Fibroblast of lung (primary cell): ENCODE measurements at regions not wholly inside any gene's neighbourhood (a gene's known extent, or its start where the extent isn't known, plus 50 kb on each side); places are given as distances from the start of the nearest gene placed in this dataset.

Source experiments
- DNase-seq, 2 donors: peaks; one replicate each; pipeline versions ENCODE4 v3.0.0 to v3.0.0-alpha.2; 2010; ENCODE audit warnings: low read depth in 2 of 2
- H2AFZ ChIP-seq: 2 replicates; pipeline ENCODE4 v1.5.1; 2012; ENCODE audit warnings: low read length, control low read depth, inconsistent platforms
- H3K27ac ChIP-seq: 2 replicates; pipeline ENCODE4 v1.5.1; 2011; ENCODE audit warnings: low read length, control low read depth; ENCODE audit not compliant: insufficient read depth
- H3K27me3 ChIP-seq: 2 replicates; pipeline ENCODE4 v1.5.1; 2011; ENCODE audit warnings: mild to moderate bottlenecking, low read length; ENCODE audit not compliant: control insufficient read depth, insufficient read depth
- H3K36me3 ChIP-seq: 2 replicates; pipeline ENCODE4 v1.5.1; 2011; ENCODE audit warnings: low read length; ENCODE audit not compliant: control insufficient read depth, insufficient read depth
- H3K4me1 ChIP-seq: 2 replicates; pipeline ENCODE4 v1.5.1; 2011; ENCODE audit warnings: low read length; ENCODE audit not compliant: control insufficient read depth, insufficient read depth; ENCODE audit errors: extremely low read depth
- H3K4me2 ChIP-seq: 2 replicates; pipeline ENCODE4 v1.5.1; 2011; ENCODE audit warnings: low read length, control low read depth; ENCODE audit not compliant: insufficient read depth; ENCODE audit errors: extremely low read depth
- H3K4me3 ChIP-seq, 4 experiments: fragments of 200-600 bp in 1 of 4; sonication (generic) in 1 of 4; replicated peaks in 1 of 4; 2 replicates each; pipeline ENCODE4 v1.5.1; 2011 to 2016; ENCODE audit warnings: low read length in 4 of 4, low read depth in 3 of 4, mild to moderate bottlenecking in 3 of 4, control low read depth in 2 of 4, inconsistent platforms in 1 of 4, mixed read lengths in 1 of 4; ENCODE audit not compliant: insufficient read depth in 1 of 4; ENCODE audit errors: control extremely low read depth in 1 of 4
- H3K79me2 ChIP-seq: 2 replicates; pipeline ENCODE4 v1.5.1; 2012; ENCODE audit warnings: mild to moderate bottlenecking, low read length, inconsistent platforms; ENCODE audit not compliant: control insufficient read depth, insufficient read depth
- H3K9ac ChIP-seq: 2 replicates; pipeline ENCODE4 v1.5.1; 2011; ENCODE audit warnings: mild to moderate bottlenecking, low read length, control low read depth; ENCODE audit not compliant: insufficient read depth
- H3K9me3 ChIP-seq: 2 replicates; pipeline ENCODE4 v1.5.1; 2012; ENCODE audit warnings: low read depth, low read length; ENCODE audit not compliant: control insufficient read depth, insufficient read depth
- H4K20me1 ChIP-seq: 2 replicates; pipeline ENCODE4 v1.5.1; 2011; ENCODE audit warnings: low read length; ENCODE audit not compliant: control insufficient read depth, insufficient read depth; ENCODE audit errors: extremely low read depth
- EZH2 ChIP-seq: IDR thresholded peaks from 2 replicates; pipeline ENCODE4 v1.5.1; 2012; ENCODE audit warnings: low read length, control low read depth, mild to moderate bottlenecking; ENCODE audit errors: missing control alignments
- TF ChIP-seq, protein P1 (sequence below), 2 donors: IDR thresholded peaks in 1 of 2; conservative IDR thresholded peaks in 1 of 2; 1 replicate in 1 of 2; 2 replicates in 1 of 2; pipeline ENCODE4 v1.5.1; 2011 to 2012; ENCODE audit warnings: low read length in 2 of 2, control low read depth in 1 of 2, inconsistent platforms in 1 of 2, low read depth in 1 of 2, mild to moderate bottlenecking in 1 of 2

DNA sequence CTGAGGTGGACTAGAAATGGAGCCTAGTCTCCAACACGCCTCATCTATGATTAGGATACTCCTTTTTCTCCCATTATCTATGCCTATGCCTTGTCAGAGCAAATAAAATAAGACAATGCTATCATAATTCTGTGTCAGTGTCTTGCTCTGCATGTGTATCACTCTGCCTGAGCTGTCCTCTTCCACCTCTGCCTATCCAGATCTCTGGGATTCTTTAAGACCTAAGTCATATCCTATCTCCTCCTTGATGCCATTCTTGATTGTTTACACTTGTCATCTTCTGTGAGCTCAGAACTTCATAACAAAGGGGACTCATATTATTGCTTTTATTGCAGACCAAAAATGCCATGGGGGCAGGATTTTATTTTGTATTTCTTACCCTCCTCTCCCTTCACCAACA, 351.2 kb upstream of the C9orf72 start:
- no peak overlapping the region for H3K27ac ChIP-seq
- H2AFZ ChIP-seq, result no peak overlapping the region
- H3K4me1 ChIP-seq, result no peaks in the 10 kb centered on the region
- H4K20me1 ChIP-seq, result no peaks in the 10 kb centered on the region
- no peak for TF ChIP-seq EZH2
- TF ChIP-seq, protein P1, sequence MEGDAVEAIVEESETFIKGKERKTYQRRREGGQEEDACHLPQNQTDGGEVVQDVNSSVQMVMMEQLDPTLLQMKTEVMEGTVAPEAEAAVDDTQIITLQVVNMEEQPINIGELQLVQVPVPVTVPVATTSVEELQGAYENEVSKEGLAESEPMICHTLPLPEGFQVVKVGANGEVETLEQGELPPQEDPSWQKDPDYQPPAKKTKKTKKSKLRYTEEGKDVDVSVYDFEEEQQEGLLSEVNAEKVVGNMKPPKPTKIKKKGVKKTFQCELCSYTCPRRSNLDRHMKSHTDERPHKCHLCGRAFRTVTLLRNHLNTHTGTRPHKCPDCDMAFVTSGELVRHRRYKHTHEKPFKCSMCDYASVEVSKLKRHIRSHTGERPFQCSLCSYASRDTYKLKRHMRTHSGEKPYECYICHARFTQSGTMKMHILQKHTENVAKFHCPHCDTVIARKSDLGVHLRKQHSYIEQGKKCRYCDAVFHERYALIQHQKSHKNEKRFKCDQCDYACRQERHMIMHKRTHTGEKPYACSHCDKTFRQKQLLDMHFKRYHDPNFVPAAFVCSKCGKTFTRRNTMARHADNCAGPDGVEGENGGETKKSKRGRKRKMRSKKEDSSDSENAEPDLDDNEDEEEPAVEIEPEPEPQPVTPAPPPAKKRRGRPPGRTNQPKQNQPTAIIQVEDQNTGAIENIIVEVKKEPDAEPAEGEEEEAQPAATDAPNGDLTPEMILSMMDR (conservative IDR thresholded peaks at IDR 0.05 in 1 of 2, IDR thresholded peaks at IDR 0.05 in 1 of 2; ENCODE audit: low read depth in 1 of 2, low read length in 2 of 2), result no peak
- H3K4me2 ChIP-seq, result no peak overlapping the region
- no peak overlapping the region for H3K9ac ChIP-seq
- DNase-seq, result no peak
- H3K36me3 ChIP-seq, result no peaks in the 10 kb centered on the region
- no peak overlapping the region for H3K4me3 ChIP-seq
- no peaks in the 10 kb centered on the region for H3K79me2 ChIP-seq
- H3K9me3 ChIP-seq, result no peaks in the 10 kb centered on the region
- H3K27me3 ChIP-seq, result no peaks in the 10 kb centered on the region

- Histone ChIP-seq H3K27me3 (no peaks in the 10 kb centered on the region), H3K79me2 (no peaks in the 10 kb centered on the region), H3K9ac (no peak overlapping the region), H3K4me2 (no peak overlapping the region), H3K27ac (no peak overlapping the region), H3K36me3 (no peaks in the 10 kb centered on the region), H2AFZ (no peak overlapping the region), H3K4me3 (no peak overlapping the region), H3K4me1 (no peaks in the 10 kb centered on the region), H3K9me3 (no peaks in the 10 kb centered on the region), H4K20me1 (no peaks in the 10 kb centered on the region)
- TF ChIP-seq EZH2, result no peak
- TF ChIP-seq, protein P1 (conservative IDR thresholded peaks at IDR 0.05 in 1 of 2, IDR thresholded peaks at IDR 0.05 in 1 of 2; ENCODE audit: low read depth in 1 of 2, low read length in 2 of 2), result no peak
- DNase-seq, result no peak
These were observed 352.5 kb upstream of the C9orf72 start for GRCh38 chr9:27925815-27926214.

GRCh38 chr9:27929841-27930240, 356.6 kb upstream of the C9orf72 start:
- Histone ChIP-seq H3K9ac (no peak overlapping the region), H2AFZ (no peak overlapping the region), H3K4me2 (no peak overlapping the region), H3K9me3 (no peaks in the 10 kb centered on the region), H3K27me3 (no peaks in the 10 kb centered on the region), H3K4me1 (no peaks in the 10 kb centered on the region), H3K79me2 (no peaks in the 10 kb centered on the region), H3K4me3 (no peak overlapping the region), H4K20me1 (no peaks in the 10 kb centered on the region), H3K27ac (no peak overlapping the region), H3K36me3 (no peaks in the 10 kb centered on the region)
- TF ChIP-seq, protein P1 (conservative IDR thresholded peaks at IDR 0.05 in 1 of 2, IDR thresholded peaks at IDR 0.05 in 1 of 2; ENCODE audit: low read depth in 1 of 2, low read length in 2 of 2), result no peak
- TF ChIP-seq EZH2, result no peak
- no peak for DNase-seq
